Endothelial cell of umbilical vein (primary cell): ENCODE measurements at regions not wholly inside any gene's neighbourhood (a gene's known extent, or its start where the extent isn't known, plus 50 kb on each side); places are given as distances from the start of the nearest gene placed in this dataset.

ENCODE experiments used
- BruUV-seq: library from RNA; stranded (reverse); fragments of 400-500 nt; replicated peaks from 2 replicates; lab custom pipeline; 2021; lab: Mats Ljungman, UMichigan
- CTCF ChIA-PET: fragments of 300-600, 350-600 bp; sonication (Branson Sonifier 250); formaldehyde crosslinking; loops from one replicate; lab custom pipeline; 2021; ENCODE audit warnings: antibody characterized with exemption, inconsistent platforms; lab: Charles Lee
- POLR2A ChIA-PET: fragments of 300-600, 350-600 bp; sonication (Branson Sonifier 250); formaldehyde crosslinking; loops from one replicate; lab custom pipeline; 2021; ENCODE audit warnings: antibody characterized with exemption, inconsistent platforms; lab: Charles Lee
- DNase-seq: peaks from one replicate; pipeline ENCODE4 v3.0.0-alpha.2; 2011; ENCODE audit warnings: low read depth, low spot score
- FAIRE-seq: peaks from 2 replicates; lab custom pipeline; 2011; peaks lifted over from hg19 to GRCh38; lab: Jason Lieb, UNC
- H2AFZ ChIP-seq: 2 replicates; pipeline ENCODE4 v1.6.0; 2012; ENCODE audit warnings: low read depth, low read length, control low read depth, inconsistent platforms
- H3K27ac ChIP-seq: 2 replicates; pipeline ENCODE4 v1.5.1; 2011; ENCODE audit warnings: low read depth, mild to moderate bottlenecking, control low read depth, low read length, moderate library complexity; ENCODE audit not compliant: insufficient read depth
- H3K27me3 ChIP-seq, 2 experiments: 2 replicates each; pipeline versions ENCODE4 v1.6.0 to v1.6.1; 2011; ENCODE audit warnings: low read length in 2 of 2, mixed read lengths in 1 of 2; ENCODE audit not compliant: control insufficient read depth in 2 of 2, insufficient read depth in 2 of 2
- H3K36me3 ChIP-seq, 2 experiments: 2 replicates in 1 of 2; 3 replicates in 1 of 2; pipeline ENCODE4 v1.5.1; 2011; ENCODE audit warnings: low read length in 2 of 2, mild to moderate bottlenecking in 1 of 2, moderate library complexity in 1 of 2; ENCODE audit not compliant: control insufficient read depth in 2 of 2, insufficient read depth in 2 of 2; ENCODE audit errors: extremely low read depth in 1 of 2
- H3K4me1 ChIP-seq: 3 replicates; pipeline ENCODE4 v1.5.1; 2011; ENCODE audit warnings: mild to moderate bottlenecking, low read length; ENCODE audit not compliant: control insufficient read depth, insufficient read depth; ENCODE audit errors: extremely low read depth
- H3K4me2 ChIP-seq: 2 replicates; pipeline ENCODE4 v1.6.1; 2011; ENCODE audit warnings: low read length, control low read depth, mixed read lengths; ENCODE audit not compliant: insufficient read depth
- H3K4me3 ChIP-seq, 3 experiments: fragments of 200-600 bp in 1 of 3; sonication (generic), shearing (Covaris generic) in 1 of 3; replicated peaks in 1 of 3; 2 replicates each; pipeline ENCODE4 v1.5.1; 2011 to 2016; ENCODE audit warnings: control low read depth in 3 of 3, low read length in 3 of 3, mild to moderate bottlenecking in 2 of 3, inconsistent platforms in 1 of 3, low read depth in 1 of 3, moderate library complexity in 1 of 3; ENCODE audit not compliant: insufficient read depth in 1 of 3
- H3K79me2 ChIP-seq: 2 replicates; pipeline ENCODE4 v1.6.0; 2012; ENCODE audit warnings: low read length, inconsistent platforms; ENCODE audit not compliant: control insufficient read depth, insufficient read depth
- H3K9ac ChIP-seq: replicated peaks from 2 replicates; pipeline ENCODE3; 2011; ENCODE audit warnings: low read length, control low read depth; ENCODE audit not compliant: insufficient read depth; ENCODE audit errors: extremely low read depth
- H3K9me1 ChIP-seq: replicated peaks from 3 replicates; pipeline ENCODE4 v1.6.0; 2011; ENCODE audit warnings: mild to moderate bottlenecking, low read length; ENCODE audit not compliant: control insufficient read depth, insufficient read depth; ENCODE audit errors: extremely low read depth
- H3K9me3 ChIP-seq: replicated peaks from 2 replicates; pipeline ENCODE4 v1.5.1; 2012; ENCODE audit warnings: low read length, inconsistent platforms; ENCODE audit not compliant: control insufficient read depth, insufficient read depth
- H4K20me1 ChIP-seq: replicated peaks from 2 replicates; pipeline ENCODE3; 2011; ENCODE audit warnings: mild to moderate bottlenecking, low read length; ENCODE audit not compliant: control insufficient read depth, insufficient read depth; ENCODE audit errors: extremely low read depth
- EZH2 ChIP-seq: IDR thresholded peaks from 2 replicates; pipeline ENCODE4 v1.6.1; 2012; ENCODE audit warnings: borderline replicate concordance, low read depth, mild to moderate bottlenecking, moderate library complexity, low read length, inconsistent platforms; ENCODE audit not compliant: severe bottlenecking
- FOS ChIP-seq: IDR thresholded peaks from 2 replicates; pipeline ENCODE4 v1.6.1; 2011; ENCODE audit warnings: mild to moderate bottlenecking, low read length, moderate library complexity, borderline replicate concordance; ENCODE audit not compliant: insufficient read depth
- GATA2 ChIP-seq: IDR thresholded peaks from 2 replicates; pipeline ENCODE4 v1.7.0; 2011; ENCODE audit warnings: low read depth, mild to moderate bottlenecking, moderate library complexity, mixed read lengths, low read length; ENCODE audit not compliant: insufficient read length, insufficient read depth
- JUN ChIP-seq: IDR thresholded peaks from 2 replicates; pipeline ENCODE4 v1.6.1; 2011; ENCODE audit warnings: borderline replicate concordance, low read depth; ENCODE audit not compliant: insufficient read length, insufficient read depth
- MYC ChIP-seq: IDR thresholded peaks from one replicate; pipeline ENCODE4 v1.6.1; 2011; ENCODE audit warnings: mild to moderate bottlenecking, low read depth, low read length
- POLR2A ChIP-seq: IDR thresholded peaks from 2 replicates; pipeline ENCODE4 v1.6.1; 2012; ENCODE audit warnings: low read depth, mild to moderate bottlenecking, control low read depth, low read length
- POLR2AphosphoS5 ChIP-seq: IDR thresholded peaks from 2 replicates; pipeline ENCODE4 v1.6.1; 2012; ENCODE audit warnings: low read depth, mild to moderate bottlenecking, control low read depth, low read length, moderate library complexity; ENCODE audit not compliant: insufficient read depth
- dilution Hi-C: fragments of 300-500 bp; cut with MboI; formaldehyde crosslinking; loops from one replicate; pipeline ENCODE4 v1.15.0; 2019; ENCODE audit warnings: low sequenced_read_pairs; ENCODE audit not compliant: extremely low pct_ligation_motif_present
- intact Hi-C: fragments of 100-400 bp; cut with micrococcal nuclease; formaldehyde crosslinking; loops from one replicate; pipeline ENCODE4 v1.10.0; 2022
- TF ChIP-seq, protein P1 (sequence below): IDR thresholded peaks from 2 replicates; pipeline ENCODE4 v1.6.1; 2011; ENCODE audit not compliant: insufficient read depth, insufficient read length
- TF ChIP-seq, protein P2 (sequence below), 2 donors: IDR thresholded peaks; 1 replicate in 1 of 2; 2 replicates in 1 of 2; pipeline ENCODE4 v1.5.1; 2011; ENCODE audit warnings: low read length in 2 of 2, mild to moderate bottlenecking in 2 of 2, moderate library complexity in 2 of 2, control low read depth in 1 of 2, inconsistent platforms in 1 of 2, low read depth in 1 of 2; ENCODE audit not compliant: insufficient read depth in 1 of 2; ENCODE audit errors: extremely low read depth in 1 of 2

GRCh38 chrY:7722566-7722965 is 811.0 kb upstream of the AMELY start:
- Histone ChIP-seq H3K4me2 (no peak overlapping the region), H2AFZ (no peak overlapping the region), H3K79me2 (no peaks in the 10 kb centered on the region), H3K27me3 (no peaks in the 10 kb centered on the region), H3K9me3 (no peaks in the 10 kb centered on the region), H3K9ac (no peak overlapping the region), H3K36me3 (no peaks in the 10 kb centered on the region), H3K9me1 (no peaks in the 10 kb centered on the region), H3K4me1 (no peaks in the 10 kb centered on the region), H3K4me3 (no peak overlapping the region), H4K20me1 (no peaks in the 10 kb centered on the region), H3K27ac (no peak overlapping the region)
- DNase-seq, result no peak
- intact Hi-C loops (no loop called here), dilution Hi-C loops (no loop called here)
- POLR2A ChIA-PET, result no interaction called here
- CTCF ChIA-PET, result no interaction called here
- FAIRE-seq, result peak; percentile 56
- TF ChIP-seq, protein P1, sequence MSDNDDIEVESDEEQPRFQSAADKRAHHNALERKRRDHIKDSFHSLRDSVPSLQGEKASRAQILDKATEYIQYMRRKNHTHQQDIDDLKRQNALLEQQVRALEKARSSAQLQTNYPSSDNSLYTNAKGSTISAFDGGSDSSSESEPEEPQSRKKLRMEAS, result no peak
- no peak for TF ChIP-seq POLR2AphosphoS5
- TF ChIP-seq GATA2, result no peak
- no peak for TF ChIP-seq FOS
- no peak for TF ChIP-seq EZH2
- TF ChIP-seq, protein P2, sequence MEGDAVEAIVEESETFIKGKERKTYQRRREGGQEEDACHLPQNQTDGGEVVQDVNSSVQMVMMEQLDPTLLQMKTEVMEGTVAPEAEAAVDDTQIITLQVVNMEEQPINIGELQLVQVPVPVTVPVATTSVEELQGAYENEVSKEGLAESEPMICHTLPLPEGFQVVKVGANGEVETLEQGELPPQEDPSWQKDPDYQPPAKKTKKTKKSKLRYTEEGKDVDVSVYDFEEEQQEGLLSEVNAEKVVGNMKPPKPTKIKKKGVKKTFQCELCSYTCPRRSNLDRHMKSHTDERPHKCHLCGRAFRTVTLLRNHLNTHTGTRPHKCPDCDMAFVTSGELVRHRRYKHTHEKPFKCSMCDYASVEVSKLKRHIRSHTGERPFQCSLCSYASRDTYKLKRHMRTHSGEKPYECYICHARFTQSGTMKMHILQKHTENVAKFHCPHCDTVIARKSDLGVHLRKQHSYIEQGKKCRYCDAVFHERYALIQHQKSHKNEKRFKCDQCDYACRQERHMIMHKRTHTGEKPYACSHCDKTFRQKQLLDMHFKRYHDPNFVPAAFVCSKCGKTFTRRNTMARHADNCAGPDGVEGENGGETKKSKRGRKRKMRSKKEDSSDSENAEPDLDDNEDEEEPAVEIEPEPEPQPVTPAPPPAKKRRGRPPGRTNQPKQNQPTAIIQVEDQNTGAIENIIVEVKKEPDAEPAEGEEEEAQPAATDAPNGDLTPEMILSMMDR (IDR thresholded peaks at IDR 0.05; ENCODE audit: extremely low read depth in 1 of 2, insufficient read depth in 1 of 2, low read depth in 1 of 2, low read length in 2 of 2), result no peak
- no peak for TF ChIP-seq POLR2A
- no peak for TF ChIP-seq MYC
- TF ChIP-seq JUN, result no peak
- BruUV-seq, result no TSS peak
